ENCODE measurements at regions not wholly inside any gene's neighbourhood (a gene's known extent, or its start where the extent isn't known, plus 50 kb on each side); places are given as distances from the start of the nearest gene placed in this dataset.

DNA sequence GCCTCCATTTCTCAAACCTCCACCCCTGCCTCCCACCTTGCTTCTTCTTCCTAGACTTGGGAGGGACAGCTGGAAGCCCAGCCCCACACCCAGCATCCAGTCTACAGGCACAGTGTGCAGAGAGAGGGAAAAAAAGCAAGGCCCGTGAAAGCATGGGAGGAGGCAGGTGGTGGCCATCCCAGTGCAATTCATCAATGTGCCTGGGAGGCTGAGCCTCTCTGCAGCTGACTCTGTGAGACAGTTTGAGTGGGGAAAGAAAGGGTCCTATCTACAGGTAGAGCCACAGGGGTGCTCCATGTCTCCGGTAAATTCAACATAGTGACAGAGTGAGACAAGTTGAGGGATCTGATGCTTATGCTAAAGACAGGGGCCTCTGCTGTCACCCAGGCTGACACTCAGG is 340.6 kb downstream of the DYSF start:
- WGBS = 86% methylated on average over 2 of the region's 2 CpGs
- no peak for DNase-seq (ENCODE audit: low spot score)
- TF ChIP-seq CTCF (IDR thresholded peaks at IDR 0.05) = no peak
- TF ChIP-seq POLR2AphosphoS5 (IDR thresholded peaks at IDR 0.05) = no peak
- no peak for TF ChIP-seq POLR2A (IDR thresholded peaks at IDR 0.05)
- Histone ChIP-seq H3K4me3 (no peak overlapping the region), H3K36me3 (no peaks in the 10 kb centered on the region), H3K27me3 (replicated peaks; ENCODE audit: insufficient read depth) (no peaks in the 10 kb centered on the region), H3K4me1 (replicated peaks) (peaks cover 18% of the 10 kb centered on the region), H3K27ac (peak overlapping the region; percentile 32 to 42), H3K9me3 (no peaks in the 10 kb centered on the region)
- intact Hi-C loops (cut with DNase I) = no loop called here

DNA sequence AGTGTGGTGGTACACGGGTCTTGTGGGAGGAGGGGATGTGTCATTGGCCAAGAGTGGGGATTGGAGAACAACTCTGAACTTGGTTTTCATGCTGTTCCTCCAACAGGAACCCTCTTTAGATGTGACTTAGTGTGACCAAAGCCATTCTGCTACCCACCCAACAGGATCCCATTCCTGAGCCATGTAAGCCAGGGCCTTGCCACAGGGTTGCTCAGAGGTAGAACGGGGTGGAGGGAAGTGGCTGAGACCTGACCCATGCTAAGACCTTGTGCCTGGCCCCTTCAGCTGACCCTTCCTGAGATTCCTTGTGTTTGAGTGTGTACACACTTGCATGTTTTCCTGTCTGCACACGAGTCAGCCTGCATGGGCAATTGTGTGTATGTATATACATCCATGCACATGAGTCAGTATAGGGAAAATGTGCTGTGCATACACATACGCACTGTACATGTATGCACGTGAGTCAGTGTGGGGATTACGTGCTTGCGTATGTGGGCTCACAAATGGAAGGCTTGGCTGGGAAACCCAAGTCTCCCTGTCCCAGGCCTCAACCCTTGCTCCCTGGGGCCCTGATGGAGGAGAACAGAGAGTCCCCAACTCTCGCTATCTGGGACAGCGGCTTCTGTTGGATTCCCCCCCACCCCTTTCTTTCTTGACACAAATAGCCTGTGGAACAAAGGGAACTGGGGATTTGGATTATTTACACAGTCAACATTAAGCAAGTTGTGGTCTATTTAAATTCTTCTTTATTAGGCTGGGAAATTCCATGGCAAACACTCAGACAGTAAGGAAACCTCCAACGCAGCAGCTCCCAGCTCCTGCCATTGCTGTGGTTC is 339.8 kb downstream of the DYSF start:
- Histone ChIP-seq H3K27me3 (replicated peaks; ENCODE audit: insufficient read depth) (no peaks in the 10 kb centered on the region), H3K9me3 (no peaks in the 10 kb centered on the region), H3K4me1 (replicated peaks) (peaks cover 18% of the 10 kb centered on the region), H3K4me3 (no peak overlapping the region), H3K27ac (peak overlapping the region; percentile 32 to 42), H3K36me3 (no peaks in the 10 kb centered on the region)
- intact Hi-C loops (cut with DNase I) = no loop called here
- 45% methylated on average over 10 of the region's 10 CpGs for WGBS
- TF ChIP-seq POLR2AphosphoS5 (IDR thresholded peaks at IDR 0.05) = peak; percentile 85
- TF ChIP-seq CTCF (IDR thresholded peaks at IDR 0.05) = no peak
- DNase-seq (ENCODE audit: low spot score) = peak; percentile 70

GRCh38 chr2:71791501-71792135 is 338.3 kb downstream of the DYSF start:
- no peak for TF ChIP-seq CTCF (IDR thresholded peaks at IDR 0.05)
- no peak for TF ChIP-seq POLR2A (IDR thresholded peaks at IDR 0.05)
- no peak for TF ChIP-seq POLR2AphosphoS5 (IDR thresholded peaks at IDR 0.05)
- Histone ChIP-seq H3K9me3 (no peaks in the 10 kb centered on the region), H3K4me1 (replicated peaks) (peaks cover 18% of the 10 kb centered on the region), H3K27me3 (replicated peaks; ENCODE audit: insufficient read depth) (no peaks in the 10 kb centered on the region), H3K36me3 (no peaks in the 10 kb centered on the region), H3K27ac (no peak overlapping the region), H3K4me3 (no peak overlapping the region)
- intact Hi-C loops (cut with DNase I) = no loop called here
- no peak for DNase-seq (ENCODE audit: low spot score)
- WGBS = 95% methylated on average over 11 of the region's 14 CpGs

DNA sequence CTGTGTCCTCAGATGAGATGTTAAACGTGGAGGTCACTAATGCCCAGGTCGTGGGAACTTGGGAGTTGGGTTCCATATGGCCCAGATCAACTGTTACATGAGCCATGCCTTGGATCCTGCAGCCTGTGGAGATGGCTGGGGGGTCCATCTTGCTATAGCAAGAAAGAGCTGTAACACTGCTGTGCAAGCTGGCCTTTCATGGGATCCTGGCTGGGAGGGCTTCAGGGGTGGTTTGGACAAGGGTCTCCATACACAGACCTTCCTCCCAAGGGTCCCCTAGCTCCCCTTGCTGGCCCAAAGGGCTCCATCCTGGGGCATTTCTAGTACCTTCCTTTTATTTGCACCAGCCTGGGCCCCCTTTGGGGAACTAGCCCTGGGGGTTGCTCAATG is 337.7 kb downstream of the DYSF start:
- H3K36me3 ChIP-seq = no peaks in the 10 kb centered on the region

More for the DNA sequence above, 337.7 kb downstream of the DYSF start:
- Histone ChIP-seq H3K27ac (no peak overlapping the region), H3K9me3 (no peaks in the 10 kb centered on the region), H3K27me3 (replicated peaks; ENCODE audit: insufficient read depth) (no peaks in the 10 kb centered on the region), H3K4me3 (no peak overlapping the region), H3K4me1 (replicated peaks) (peaks cover 18% of the 10 kb centered on the region)
- no peak for DNase-seq (ENCODE audit: low spot score)
- intact Hi-C loops (cut with DNase I) = no loop called here
- TF ChIP-seq POLR2AphosphoS5 (IDR thresholded peaks at IDR 0.05) (no peak), CTCF (IDR thresholded peaks at IDR 0.05) (no peak), POLR2A (IDR thresholded peaks at IDR 0.05) (no peak)
- 80% methylated on average over 2 of the region's 2 CpGs for WGBS

All from prostate gland (tissue), 2 donors.